ENCODE measurements at regions not wholly inside any gene's neighbourhood (a gene's known extent, or its start where the extent isn't known, plus 50 kb on each side); places are given as distances from the start of the nearest gene placed in this dataset.

- TF ChIP-seq RXRA (IDR thresholded peaks at IDR 0.05; ENCODE audit: borderline replicate concordance, low read depth) = no peak
- TF ChIP-seq USF2 (IDR thresholded peaks at IDR 0.05; ENCODE audit: borderline replicate concordance, low read depth, low read length) = no peak
Observed at GRCh38 chr4:123741906-123742305, 345.3 kb downstream of the SPRY1 start (continued).

- POLR2A ChIA-PET = no interaction called here
- Histone ChIP-seq H3K9me3 (no peaks in the 10 kb centered on the region), H3K79me2 (ENCODE audit: insufficient read depth) (no peaks in the 10 kb centered on the region), H3K9ac (no peak overlapping the region), H3K9me2 (no peaks in the 10 kb centered on the region), H2AFZ (ENCODE audit: low read depth) (no peak overlapping the region), H3K36me3 (replicated peaks in 1 of 2; ENCODE audit: control insufficient read depth in 1 of 2, insufficient read depth in 2 of 2, low read length in 1 of 2) (no peaks in the 10 kb centered on the region), H4K20me1 (ENCODE audit: insufficient read depth) (no peaks in the 10 kb centered on the region), H3K4me1 (ENCODE audit: control insufficient read depth in 1 of 2, insufficient read depth in 2 of 2, low read depth in 1 of 2, low read length in 1 of 2) (peaks cover 4 to 10% of the 10 kb centered on the region in 2 experiments; a peak in 3 of 4 replicates), H3K27me3 (ENCODE audit: insufficient read depth) (no peaks in the 10 kb centered on the region), H3K4me3 (ENCODE audit: low read depth in 2 of 2, low read length in 1 of 2) (no peak overlapping the region), H3K27ac (ENCODE audit: low read depth in 2 of 2, low read length in 1 of 2) (no peak overlapping the region), H3K4me2 (no peak overlapping the region), H3F3A (replicated peaks; ENCODE audit: insufficient read depth) (no peaks in the 10 kb centered on the region)
- CTCF ChIA-PET = no interaction called here
- DNase-seq = peak; percentile 8
- TF ChIP-seq ZBTB33 (IDR thresholded peaks at IDR 0.05; ENCODE audit: borderline replicate concordance, low read depth) = no peak
- no peak for TF ChIP-seq GABPA (IDR thresholded peaks at IDR 0.05; ENCODE audit: low read depth)
- TF ChIP-seq RCOR1 (IDR thresholded peaks at IDR 0.05; ENCODE audit: low read length) = peak; percentile 39
- TF ChIP-seq EP300 (IDR thresholded peaks at IDR 0.05; ENCODE audit: borderline replicate concordance in 1 of 2, low read depth in 1 of 2, low read length in 1 of 2) = peak in 1 of 2 experiments; percentile 89; a peak in 2 of 4 replicates
- TF ChIP-seq CTCF (IDR thresholded peaks at IDR 0.05) = no peak
- no peak for TF ChIP-seq USF1 (IDR thresholded peaks at IDR 0.05; ENCODE audit: borderline replicate concordance, low read depth)
- no peak for TF ChIP-seq REST (IDR thresholded peaks at IDR 0.05; ENCODE audit: low read depth, low read length)
- TF ChIP-seq NRF1 (IDR thresholded peaks at IDR 0.05; ENCODE audit: low read depth, low read length) = no peak
- TF ChIP-seq JUND (IDR thresholded peaks at IDR 0.05) = no peak
- no peak for TF ChIP-seq POLR2AphosphoS5 (IDR thresholded peaks at IDR 0.05; ENCODE audit: low read depth, low read length)
- TF ChIP-seq PBX3 (IDR thresholded peaks at IDR 0.05) = no peak
- TF ChIP-seq MAX (IDR thresholded peaks at IDR 0.05; ENCODE audit: low read depth) = no peak
- peak; percentile 71 for TF ChIP-seq GATA2 (CRISPR knock-in tag; IDR thresholded peaks at IDR 0.05)
- no peak for TF ChIP-seq ELF1 (IDR thresholded peaks at IDR 0.05)
- no peak for TF ChIP-seq RXRA (IDR thresholded peaks at IDR 0.05; ENCODE audit: borderline replicate concordance, low read depth)
- no peak for TF ChIP-seq FOSL2 (IDR thresholded peaks at IDR 0.05; ENCODE audit: borderline replicate concordance, low read depth)
- no peak for TF ChIP-seq EZH2phosphoT487 (IDR thresholded peaks at IDR 0.05; ENCODE audit: borderline replicate concordance, low read depth)
- no peak for TF ChIP-seq NFIC (IDR thresholded peaks at IDR 0.05; ENCODE audit: borderline replicate concordance)
- TF ChIP-seq IRF3 (IDR thresholded peaks at IDR 0.05; ENCODE audit: low read depth, low read length) = no peak
Observed at GRCh38 chr4:123743848-123744247, 347.3 kb downstream of the SPRY1 start.

Data from SK-N-SH (cell line).